ENCODE measurements at regions not wholly inside any gene's neighbourhood (a gene's known extent, or its start where the extent isn't known, plus 50 kb on each side); places are given as distances from the start of the nearest gene placed in this dataset.

GRCh38 chr2:194587739-194588270 lies 1069.2 kb upstream of the SLC39A10 start:
- Histone ChIP-seq H3K4me2 (ENCODE audit: low read length) (no peak overlapping the region), H3K79me1 (ENCODE audit: low read length) (no peaks in the 10 kb centered on the region), H3K36me3 (ENCODE audit: control insufficient read depth in 1 of 2, insufficient read depth in 2 of 2, low read length in 2 of 2) (no peaks in the 10 kb centered on the region), H4K8ac (ENCODE audit: low read depth, low read length) (no peak overlapping the region), H4K12ac (ENCODE audit: low read depth, low read length) (no peak overlapping the region), H3K18ac (ENCODE audit: low read length) (no peak overlapping the region), H3K14ac (ENCODE audit: low read length) (no peak overlapping the region), H2AK5ac (ENCODE audit: low read length) (no peak overlapping the region), H3K4me3 (ENCODE audit: low read depth, low read length) (no peak overlapping the region), H4K91ac (ENCODE audit: low read depth, low read length) (no peak overlapping the region), H2BK5ac (ENCODE audit: low read depth, low read length, poor library complexity) (no peak overlapping the region), H3K27me3 (ENCODE audit: insufficient read depth, low read length) (no peaks in the 10 kb centered on the region), H2AFZ (ENCODE audit: insufficient read depth, low read length, poor library complexity) (no peak overlapping the region), H3K9me3 (ENCODE audit: insufficient read depth, low read depth, low read length) (no peaks in the 10 kb centered on the region), H2BK120ac (ENCODE audit: insufficient read depth, low read length, poor library complexity) (no peak overlapping the region), H3K23ac (ENCODE audit: low read length) (no peak overlapping the region), H3K4me1 (ENCODE audit: control insufficient read depth in 1 of 2, insufficient read depth in 2 of 2, low read length in 2 of 2) (no peaks in the 10 kb centered on the region), H2BK12ac (ENCODE audit: low read length) (no peak overlapping the region), H3K9ac (ENCODE audit: low read length) (no peak overlapping the region), H3K4ac (ENCODE audit: low read depth, low read length) (no peak overlapping the region), H3K79me2 (ENCODE audit: control insufficient read depth, insufficient read depth, low read length, poor library complexity) (no peaks in the 10 kb centered on the region), H3K27ac (ENCODE audit: low read depth, low read length) (no peak overlapping the region)
- no peak for DNase-seq
- WGBS (ENCODE audit: extremely low coverage, insufficient coverage, insufficient read length): no CpG with 5 or more reads among the region's 1 CpG

- Histone ChIP-seq H3K27ac (ENCODE audit: low read depth, low read length) (no peak overlapping the region), H3K18ac (ENCODE audit: low read length) (no peak overlapping the region), H3K4ac (ENCODE audit: low read depth, low read length) (no peak overlapping the region), H3K4me2 (ENCODE audit: low read length) (no peak overlapping the region), H2AFZ (ENCODE audit: insufficient read depth, low read length, poor library complexity) (no peak overlapping the region), H3K4me3 (ENCODE audit: low read depth, low read length) (no peak overlapping the region), H2AK5ac (ENCODE audit: low read length) (no peak overlapping the region), H2BK5ac (ENCODE audit: low read depth, low read length, poor library complexity) (no peak overlapping the region), H2BK12ac (ENCODE audit: low read length) (no peak overlapping the region), H2BK120ac (ENCODE audit: insufficient read depth, low read length, poor library complexity) (no peak overlapping the region), H3K9me3 (ENCODE audit: insufficient read depth, low read depth, low read length) (no peaks in the 10 kb centered on the region), H4K8ac (ENCODE audit: low read depth, low read length) (no peak overlapping the region), H3K79me1 (ENCODE audit: low read length) (no peaks in the 10 kb centered on the region), H3K14ac (ENCODE audit: low read length) (no peak overlapping the region), H3K27me3 (ENCODE audit: insufficient read depth, low read length) (no peaks in the 10 kb centered on the region), H4K91ac (ENCODE audit: low read depth, low read length) (no peak overlapping the region), H3K36me3 (ENCODE audit: control insufficient read depth in 1 of 2, insufficient read depth in 2 of 2, low read length in 2 of 2) (no peaks in the 10 kb centered on the region), H3K23ac (ENCODE audit: low read length) (no peak overlapping the region), H4K12ac (ENCODE audit: low read depth, low read length) (no peak overlapping the region), H3K4me1 (ENCODE audit: control insufficient read depth in 1 of 2, insufficient read depth in 2 of 2, low read length in 2 of 2) (no peaks in the 10 kb centered on the region), H3K9ac (ENCODE audit: low read length) (no peak overlapping the region), H3K79me2 (ENCODE audit: control insufficient read depth, insufficient read depth, low read length, poor library complexity) (no peaks in the 10 kb centered on the region)
- DNase-seq: no peak
- WGBS (ENCODE audit: extremely low coverage, insufficient coverage, insufficient read length): no CpG with 5 or more reads among the region's 2 CpGs
Observed at GRCh38 chr2:194567661-194568017, 1089.4 kb upstream of the SLC39A10 start.

GRCh38 chr2:194566907-194567660 lies 1089.9 kb upstream of the SLC39A10 start:
- no peaks in the 10 kb centered on the region for H3K4me1 ChIP-seq (ENCODE audit: control insufficient read depth in 1 of 2, insufficient read depth in 2 of 2, low read length in 2 of 2)
- no peak overlapping the region for H2BK120ac ChIP-seq (ENCODE audit: insufficient read depth, low read length, poor library complexity)
- no peak overlapping the region for H3K4me3 ChIP-seq (ENCODE audit: low read depth, low read length)
- H3K4ac ChIP-seq (ENCODE audit: low read depth, low read length): no peak overlapping the region
- H2AFZ ChIP-seq (ENCODE audit: insufficient read depth, low read length, poor library complexity): no peak overlapping the region
- no peaks in the 10 kb centered on the region for H3K36me3 ChIP-seq (ENCODE audit: control insufficient read depth in 1 of 2, insufficient read depth in 2 of 2, low read length in 2 of 2)
- no peaks in the 10 kb centered on the region for H3K79me1 ChIP-seq (ENCODE audit: low read length)
- H2BK5ac ChIP-seq (ENCODE audit: low read depth, low read length, poor library complexity): no peak overlapping the region
- no peaks in the 10 kb centered on the region for H3K79me2 ChIP-seq (ENCODE audit: control insufficient read depth, insufficient read depth, low read length, poor library complexity)
- H4K91ac ChIP-seq (ENCODE audit: low read depth, low read length): no peak overlapping the region
- no peak overlapping the region for H4K8ac ChIP-seq (ENCODE audit: low read depth, low read length)
- H3K18ac ChIP-seq (ENCODE audit: low read length): no peak overlapping the region
- no peak overlapping the region for H2AK5ac ChIP-seq (ENCODE audit: low read length)
- H2BK12ac ChIP-seq (ENCODE audit: low read length): no peak overlapping the region
- no peak overlapping the region for H3K23ac ChIP-seq (ENCODE audit: low read length)
- no CpG with 5 or more reads among the region's 1 CpG for WGBS (ENCODE audit: extremely low coverage, insufficient coverage, insufficient read length)
- no peaks in the 10 kb centered on the region for H3K27me3 ChIP-seq (ENCODE audit: insufficient read depth, low read length)
- H4K12ac ChIP-seq (ENCODE audit: low read depth, low read length): no peak overlapping the region
- H3K27ac ChIP-seq (ENCODE audit: low read depth, low read length): no peak overlapping the region
- no peak overlapping the region for H3K14ac ChIP-seq (ENCODE audit: low read length)
- no peak for DNase-seq
- no peak overlapping the region for H3K4me2 ChIP-seq (ENCODE audit: low read length)
- H3K9me3 ChIP-seq (ENCODE audit: insufficient read depth, low read depth, low read length): no peaks in the 10 kb centered on the region
- H3K9ac ChIP-seq (ENCODE audit: low read length): no peak overlapping the region

- Histone ChIP-seq H3K27ac (ENCODE audit: low read depth, low read length) (no peak overlapping the region), H3K79me1 (ENCODE audit: low read length) (no peaks in the 10 kb centered on the region), H3K79me2 (ENCODE audit: control insufficient read depth, insufficient read depth, low read length, poor library complexity) (no peaks in the 10 kb centered on the region), H2BK12ac (ENCODE audit: low read length) (no peak overlapping the region), H3K23ac (ENCODE audit: low read length) (no peak overlapping the region), H3K4me3 (ENCODE audit: low read depth, low read length) (no peak overlapping the region), H2BK120ac (ENCODE audit: insufficient read depth, low read length, poor library complexity) (no peak overlapping the region), H3K9me3 (ENCODE audit: insufficient read depth, low read depth, low read length) (no peaks in the 10 kb centered on the region), H2AK5ac (ENCODE audit: low read length) (no peak overlapping the region), H3K27me3 (ENCODE audit: insufficient read depth, low read length) (no peaks in the 10 kb centered on the region), H3K36me3 (ENCODE audit: control insufficient read depth in 1 of 2, insufficient read depth in 2 of 2, low read length in 2 of 2) (no peaks in the 10 kb centered on the region), H4K91ac (ENCODE audit: low read depth, low read length) (no peak overlapping the region), H3K4me2 (ENCODE audit: low read length) (no peak overlapping the region), H4K12ac (ENCODE audit: low read depth, low read length) (no peak overlapping the region), H2BK5ac (ENCODE audit: low read depth, low read length, poor library complexity) (no peak overlapping the region), H3K4me1 (ENCODE audit: control insufficient read depth in 1 of 2, insufficient read depth in 2 of 2, low read length in 2 of 2) (no peaks in the 10 kb centered on the region), H4K8ac (ENCODE audit: low read depth, low read length) (no peak overlapping the region), H3K4ac (ENCODE audit: low read depth, low read length) (no peak overlapping the region), H3K14ac (ENCODE audit: low read length) (no peak overlapping the region), H3K9ac (ENCODE audit: low read length) (no peak overlapping the region), H2AFZ (ENCODE audit: insufficient read depth, low read length, poor library complexity) (no peak overlapping the region), H3K18ac (ENCODE audit: low read length) (no peak overlapping the region)
- WGBS (ENCODE audit: extremely low coverage, insufficient coverage, insufficient read length): no CpG with 5 or more reads among the region's 2 CpGs
- no peak for DNase-seq
Observed at GRCh38 chr2:194564422-194564821, 1092.6 kb upstream of the SLC39A10 start.

Data from trophoblast cell (in vitro differentiated cells and primary cell).